CD4-positive, alpha-beta T cell treated with Interleukin-12 subunit alpha and Interleukin-12 subunit beta, for 1 hour (primary cell): ENCODE measurements at regions not wholly inside any gene's neighbourhood (a gene's known extent, or its start where the extent isn't known, plus 50 kb on each side); places are given as distances from the start of the nearest gene placed in this dataset.
"Not testable (repeated sequence)": the region's sequence is repeated elsewhere in the genome, so short reads cannot be mapped to it uniquely, and the experiment has no call there.

Source experiments
- DNase-seq: peaks from one replicate; pipeline ENCODE4 v3.0.0-alpha.2; 2020

GRCh38 chr7:68321776-68322496 is 1276.3 kb upstream of the AUTS2 start:
- no peak for DNase-seq

DNA sequence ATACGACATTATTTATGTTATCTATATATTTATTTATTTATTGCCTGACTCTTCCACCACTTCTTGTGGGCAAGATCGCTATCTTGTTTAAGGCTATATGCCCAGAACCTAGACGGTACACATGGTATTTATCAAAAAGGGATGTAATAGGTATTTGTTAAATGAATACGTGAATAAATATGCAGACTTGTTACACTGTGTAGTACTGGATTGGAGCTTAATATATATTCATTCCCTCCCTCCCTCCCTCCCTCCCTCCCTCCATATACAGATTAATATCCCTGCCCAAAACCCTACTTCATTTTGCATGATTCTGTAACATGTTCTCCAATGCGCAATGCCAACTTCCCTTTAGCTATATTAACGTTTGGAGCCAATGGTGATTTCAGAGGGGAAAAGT is 1273.7 kb upstream of the AUTS2 start:
- DNase-seq = no peak

DNA sequence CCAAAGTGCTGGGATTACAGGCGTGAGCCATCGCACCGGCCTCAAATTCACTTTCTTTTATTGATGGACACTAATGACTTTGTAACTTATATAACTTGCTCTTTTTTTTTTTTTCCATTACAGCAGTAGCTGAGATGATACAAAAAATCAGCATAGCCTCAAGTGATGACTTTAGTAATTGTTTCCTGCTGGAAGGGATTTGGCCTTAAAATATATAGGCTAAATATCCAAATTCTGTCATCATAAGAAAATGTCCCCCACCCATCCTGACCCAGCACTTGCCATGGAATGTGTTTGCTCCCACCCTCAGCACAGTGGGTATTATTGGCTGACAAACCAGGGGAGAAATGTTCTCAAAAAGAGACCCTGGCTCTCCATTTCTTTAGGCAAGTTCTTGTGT is 1264.1 kb upstream of the AUTS2 start:
- no peak for DNase-seq

- DNase-seq = no peak
Measured at GRCh38 chr7:68334636-68335272, 1263.5 kb upstream of the AUTS2 start.

- DNase-seq = no peak
Measured at GRCh38 chr7:68336594-68336993, 1261.7 kb upstream of the AUTS2 start.

GRCh38 chr7:68348401-68348800 is 1249.9 kb upstream of the AUTS2 start:
- no peak for DNase-seq

- DNase-seq = no peak
Measured at GRCh38 chr7:68362745-68363518, 1235.3 kb upstream of the AUTS2 start.

DNA sequence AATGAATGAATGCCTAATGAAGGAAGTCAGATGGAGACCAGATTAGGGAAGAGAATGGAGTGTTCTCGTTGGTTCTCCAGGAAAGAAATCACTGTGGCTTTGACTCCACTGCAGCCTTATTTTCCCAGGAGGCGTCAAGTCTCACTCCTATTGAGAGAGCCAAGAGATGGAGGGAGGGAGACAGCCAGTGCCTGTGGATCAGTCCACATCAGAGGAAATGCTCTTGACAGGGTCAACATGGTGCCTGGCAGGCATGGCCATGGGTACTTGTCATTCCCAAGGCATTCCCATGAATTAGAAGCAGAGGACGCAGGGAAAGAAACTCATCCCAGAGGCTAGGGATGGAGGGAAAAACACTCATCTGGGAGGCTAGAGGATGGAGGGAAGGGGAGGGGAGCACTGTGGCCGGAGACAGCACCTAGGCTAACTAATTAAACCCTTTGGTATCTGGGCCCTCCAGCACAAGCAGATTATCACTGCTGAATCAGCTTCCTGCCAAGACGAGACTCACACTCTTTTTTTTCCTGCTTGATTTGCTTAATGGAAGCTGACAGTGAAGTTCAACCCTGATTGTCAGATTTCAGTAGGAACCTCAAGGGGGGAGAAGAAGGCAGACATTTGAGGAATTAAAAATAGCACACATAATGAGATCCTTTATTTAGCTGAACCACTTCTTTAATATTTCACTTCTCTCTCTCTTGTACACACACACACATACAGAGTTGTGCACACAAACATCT is 1233.2 kb upstream of the AUTS2 start:
- no peak for DNase-seq

DNA sequence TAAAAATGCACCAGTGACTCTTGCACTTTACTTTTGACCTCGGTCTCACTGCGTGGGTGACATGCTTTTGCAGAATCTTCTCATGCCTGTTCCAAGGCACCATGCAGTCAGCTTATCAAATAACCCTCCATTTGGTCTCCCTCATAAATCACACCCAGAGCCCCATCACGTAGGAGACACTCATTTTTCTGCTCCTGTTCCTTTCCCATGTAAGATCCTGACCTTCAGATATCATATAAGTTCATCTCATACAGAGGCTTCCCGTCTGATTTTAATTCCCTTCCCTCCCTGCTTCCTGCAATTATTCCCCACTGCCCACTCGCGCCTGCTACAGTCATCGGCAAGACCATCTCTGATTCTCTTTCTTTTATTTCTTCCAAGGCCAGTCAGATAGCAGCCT is 1226.3 kb upstream of the AUTS2 start:
- no peak for DNase-seq

DNA sequence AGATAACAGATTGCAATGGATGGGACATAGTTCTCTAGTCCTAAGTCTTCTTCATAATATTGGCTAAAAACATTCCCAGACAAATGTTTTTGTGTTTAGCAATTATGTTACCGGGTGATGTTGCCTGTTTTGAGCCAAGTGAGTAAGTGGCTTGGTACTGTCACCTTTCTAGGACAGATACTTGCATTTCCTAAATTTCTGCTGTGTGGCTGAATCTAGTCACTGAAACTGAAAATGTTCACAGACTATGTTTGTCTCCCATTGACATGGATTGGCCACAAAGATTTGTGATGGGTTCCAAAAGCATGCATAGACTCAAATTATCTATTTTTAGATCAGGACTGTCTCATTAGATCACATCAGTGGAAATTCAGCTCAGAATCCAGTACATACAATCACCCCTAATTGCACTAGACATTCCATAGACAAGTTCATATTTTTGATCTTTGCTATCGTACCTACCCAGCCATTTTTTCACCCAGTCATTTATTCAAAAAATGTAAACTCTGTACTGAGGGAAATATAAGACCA is 1222.1 kb upstream of the AUTS2 start:
- no peak for DNase-seq

DNA sequence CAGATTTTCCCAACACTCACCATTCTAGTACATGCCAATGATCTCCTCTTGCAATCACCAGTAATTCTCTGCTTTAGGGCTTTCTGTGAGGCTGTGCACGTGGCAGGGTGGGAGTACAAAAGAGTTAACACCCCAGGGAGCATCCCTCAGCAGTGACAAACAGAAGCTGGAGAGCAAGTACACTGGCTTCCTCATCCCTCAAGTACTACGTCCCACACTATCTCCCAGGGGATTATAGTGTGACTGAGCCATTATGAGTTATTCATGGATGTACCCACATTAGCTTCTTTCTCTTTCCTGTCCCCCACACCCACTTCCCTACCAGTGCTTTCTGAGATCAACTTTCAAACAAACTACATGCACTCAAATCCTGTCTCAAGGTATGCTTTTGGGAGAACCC is 1216.5 kb upstream of the AUTS2 start:
- DNase-seq = no peak

DNA sequence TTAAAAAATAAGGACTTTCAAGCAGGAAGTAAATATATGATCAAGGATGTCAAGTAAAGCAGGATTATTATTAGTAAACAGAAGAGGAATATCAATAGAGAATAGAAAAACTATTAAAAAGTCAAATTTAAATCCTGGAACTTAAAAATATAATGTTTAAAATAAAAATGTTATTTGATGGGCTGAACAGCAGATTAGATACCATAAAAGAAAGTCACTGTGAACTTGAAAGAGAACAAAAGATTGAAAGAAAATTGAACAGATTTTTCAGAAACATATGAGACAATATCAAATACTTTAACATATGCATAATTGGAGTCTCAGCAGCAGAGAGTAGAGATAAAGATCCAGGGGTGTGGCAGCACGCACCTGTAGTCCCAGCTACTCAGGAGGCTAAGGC is 1213.7 kb upstream of the AUTS2 start:
- DNase-seq = no peak

GRCh38 chr7:68393051-68393450 is 1205.2 kb upstream of the AUTS2 start:
- no peak for DNase-seq

DNA sequence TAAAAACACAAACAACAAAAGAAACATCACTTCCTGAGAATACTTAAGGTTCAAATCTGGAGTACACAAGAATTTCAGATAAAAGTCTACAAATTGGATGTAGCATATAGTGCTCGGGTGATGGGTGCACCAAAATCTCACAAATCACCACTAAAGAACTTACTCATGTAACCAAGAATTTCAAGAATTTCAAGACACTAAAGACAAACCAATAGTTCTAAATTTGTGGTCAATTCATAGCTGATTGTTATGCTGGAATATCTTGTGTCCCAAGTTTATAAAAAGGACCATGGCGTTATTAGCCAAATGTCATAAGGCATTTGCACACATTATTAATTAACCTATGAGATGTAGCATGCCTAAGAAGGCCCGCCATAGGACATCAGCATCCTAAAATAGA is 1204.1 kb upstream of the AUTS2 start:
- no peak for DNase-seq

GRCh38 chr7:68399991-68400590 is 1198.2 kb upstream of the AUTS2 start:
- DNase-seq = no peak

DNA sequence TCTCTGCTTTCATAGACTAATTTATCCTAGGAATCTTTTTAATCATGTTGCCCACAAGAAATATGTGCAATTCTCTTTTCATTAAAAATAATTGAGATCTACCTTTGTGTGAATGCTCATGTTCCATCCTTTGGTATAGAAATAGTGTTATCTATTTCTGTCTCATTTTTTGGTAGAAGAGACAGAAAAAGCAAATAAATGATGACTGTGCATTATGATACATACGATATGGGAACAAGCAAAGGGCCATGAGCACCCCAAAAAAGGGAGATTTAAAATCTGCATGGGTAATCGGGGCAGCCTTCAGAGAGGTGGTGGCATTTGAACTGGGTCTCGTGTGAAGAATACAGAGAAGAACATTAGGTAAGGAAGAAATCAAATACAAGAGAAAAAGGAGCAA is 1197.5 kb upstream of the AUTS2 start:
- no peak for DNase-seq

GRCh38 chr7:68401313-68401712 is 1197.0 kb upstream of the AUTS2 start:
- DNase-seq = no peak

DNA sequence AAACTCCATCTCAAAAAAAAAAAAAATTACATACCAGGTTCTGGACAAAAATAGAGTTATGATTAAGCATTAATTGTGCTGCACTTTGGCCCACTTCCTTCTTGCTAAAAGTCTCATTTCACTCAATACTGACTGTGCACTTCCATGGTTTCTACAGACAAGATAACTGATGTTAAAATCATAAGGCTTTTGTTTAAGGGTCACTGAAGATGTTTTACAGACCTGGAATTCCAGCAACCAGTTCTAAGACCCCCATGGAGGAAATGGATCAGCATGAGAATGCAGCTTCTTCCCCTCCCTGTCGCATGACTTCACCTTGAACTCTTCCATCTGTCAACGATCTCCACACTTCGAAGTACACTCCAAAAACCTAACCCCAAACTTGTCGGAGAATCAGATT is 1191.8 kb upstream of the AUTS2 start:
- no peak for DNase-seq

GRCh38 chr7:68407460-68407859 is 1190.8 kb upstream of the AUTS2 start:
- no peak for DNase-seq

DNA sequence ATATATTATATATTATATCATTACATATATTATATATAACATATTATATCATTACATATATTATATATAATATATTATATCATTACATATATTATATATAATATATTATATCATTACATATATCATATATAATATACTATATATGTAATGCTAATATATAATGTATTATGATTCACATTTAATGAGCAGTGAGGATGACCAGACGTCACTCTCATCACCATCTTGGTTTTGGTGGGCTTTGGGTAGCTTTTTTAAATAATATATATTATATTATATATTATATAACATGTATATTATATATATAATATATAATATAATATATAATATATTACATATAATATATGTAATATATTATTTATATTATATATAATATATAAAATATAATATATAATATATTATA is 1189.4 kb upstream of the AUTS2 start:
- no peak for DNase-seq

- no peak for DNase-seq
Measured at GRCh38 chr7:68409851-68410250, 1188.4 kb upstream of the AUTS2 start.

DNA sequence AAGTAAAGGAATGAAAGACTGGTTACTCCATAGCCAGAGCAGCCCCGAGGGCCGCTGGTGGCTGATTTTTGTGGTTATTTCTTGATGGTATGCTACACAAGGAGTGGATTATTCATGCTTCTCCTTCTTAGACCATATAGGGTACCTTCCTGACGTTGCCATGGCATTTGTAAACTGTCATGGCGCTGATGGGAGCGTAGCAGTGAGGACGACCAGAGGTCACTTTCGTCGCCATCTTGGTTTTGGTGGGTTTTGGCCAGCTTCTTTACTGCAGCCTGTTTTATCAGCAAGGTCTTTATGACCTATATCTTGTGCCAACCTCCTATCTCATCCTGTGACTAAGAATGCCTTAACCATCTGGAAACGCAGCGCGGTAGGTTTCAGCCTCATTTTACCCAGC is 1187.6 kb upstream of the AUTS2 start:
- DNase-seq = not testable (repeated sequence)

DNA sequence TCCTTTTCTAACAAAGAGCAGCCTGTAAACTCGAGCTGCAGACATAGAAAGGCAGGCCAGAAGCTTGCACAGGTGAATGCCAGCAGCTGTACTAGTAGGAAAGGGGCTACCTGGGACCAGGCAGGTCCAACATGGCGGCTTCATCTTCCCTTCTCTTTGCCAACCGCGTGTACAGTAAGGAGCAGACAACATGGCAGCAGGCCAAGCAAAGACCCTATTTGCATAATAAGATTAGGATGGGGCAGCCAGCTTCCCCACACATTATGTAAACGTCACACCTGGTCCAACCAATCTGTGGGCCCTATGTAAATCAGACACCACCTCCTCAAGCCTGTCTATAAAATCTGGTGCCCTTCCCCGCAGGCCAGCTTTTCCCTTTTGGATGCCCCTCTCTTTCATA is 1186.5 kb upstream of the AUTS2 start:
- no peak for DNase-seq
